Ramos (cell line): ENCODE measurements at regions not wholly inside any gene's neighbourhood (a gene's known extent, or its start where the extent isn't known, plus 50 kb on each side); places are given as distances from the start of the nearest gene placed in this dataset.

ENCODE experiments used
- in situ Hi-C: fragments of 300-500 bp; cut with MboI; formaldehyde crosslinking; loops from one replicate; pipeline ENCODE4 v1.14.3; 2022; ENCODE audit warnings: low sequenced_read_pairs; ENCODE audit not compliant: unreplicated experiment

DNA sequence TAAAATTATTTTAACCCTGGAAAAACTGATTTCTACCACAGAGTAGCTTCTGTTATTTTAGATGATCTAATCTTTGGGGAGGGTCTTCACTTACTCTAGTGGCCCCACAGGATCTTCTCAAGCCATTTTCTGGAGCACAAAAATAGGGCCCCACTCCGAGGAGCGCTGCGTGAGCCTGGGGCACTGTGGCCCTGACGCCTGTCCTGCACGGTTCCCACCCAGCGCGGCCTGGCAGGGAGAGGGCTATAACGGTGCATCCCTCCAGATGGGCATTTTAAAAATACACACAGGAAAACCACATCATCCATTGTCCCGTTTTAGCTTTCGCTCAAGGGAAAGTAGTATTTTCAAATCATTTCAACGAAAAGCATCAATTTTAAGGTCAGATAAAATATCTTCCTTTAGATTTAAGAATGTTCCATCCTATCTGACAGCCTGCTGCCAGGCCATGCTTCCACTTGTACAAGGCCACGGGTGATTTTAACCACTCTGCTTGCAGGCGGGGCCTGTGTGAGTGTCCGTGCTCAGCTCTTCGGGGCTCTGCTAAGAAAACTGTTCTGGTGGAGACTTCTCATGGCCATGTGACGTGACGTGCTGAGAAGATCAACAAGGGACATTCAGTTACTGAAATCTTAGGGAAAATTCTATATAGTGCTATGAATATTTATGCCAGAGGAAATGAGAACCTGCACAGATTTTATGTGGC lies 683.8 kb upstream of the SGCG start:
- in situ Hi-C loops: no loop called here

DNA sequence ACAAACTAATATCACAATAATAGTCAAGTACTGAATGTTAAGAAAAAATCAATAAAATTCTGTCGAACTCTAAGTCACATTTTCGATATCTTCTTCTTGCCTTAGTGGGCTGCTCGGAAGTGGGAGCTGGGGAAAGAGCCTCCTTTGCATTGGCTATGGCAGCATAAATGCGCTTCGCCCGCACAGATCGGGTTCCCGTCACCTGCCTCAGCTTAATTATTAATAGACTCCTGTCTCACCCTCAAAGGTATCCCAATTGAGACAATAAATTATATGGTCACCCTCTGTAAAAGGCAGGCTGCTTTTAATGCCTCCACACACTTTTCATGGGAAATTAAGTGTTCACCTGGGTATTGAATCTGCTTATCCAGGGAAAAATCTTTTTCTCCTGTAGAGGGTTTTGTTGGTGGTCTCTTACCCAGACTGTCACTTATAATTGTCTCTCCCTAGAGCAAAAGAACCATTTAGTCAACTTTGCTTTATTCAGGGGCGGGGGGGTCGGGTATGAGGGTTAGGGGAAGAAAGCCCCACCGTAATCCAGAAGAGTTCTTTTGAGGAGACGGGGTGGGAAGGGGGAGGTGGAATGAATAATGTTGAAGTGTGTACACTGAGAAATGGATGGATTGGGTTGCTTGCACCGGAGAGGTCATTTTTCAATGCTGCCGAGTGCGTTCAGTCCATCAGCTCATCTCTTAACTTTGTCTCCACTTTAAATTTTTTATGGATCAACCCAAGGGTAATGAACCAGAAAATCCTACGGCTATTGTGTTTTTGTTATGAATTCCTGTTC lies 682.6 kb upstream of the SGCG start:
- in situ Hi-C loops: no loop called here

DNA sequence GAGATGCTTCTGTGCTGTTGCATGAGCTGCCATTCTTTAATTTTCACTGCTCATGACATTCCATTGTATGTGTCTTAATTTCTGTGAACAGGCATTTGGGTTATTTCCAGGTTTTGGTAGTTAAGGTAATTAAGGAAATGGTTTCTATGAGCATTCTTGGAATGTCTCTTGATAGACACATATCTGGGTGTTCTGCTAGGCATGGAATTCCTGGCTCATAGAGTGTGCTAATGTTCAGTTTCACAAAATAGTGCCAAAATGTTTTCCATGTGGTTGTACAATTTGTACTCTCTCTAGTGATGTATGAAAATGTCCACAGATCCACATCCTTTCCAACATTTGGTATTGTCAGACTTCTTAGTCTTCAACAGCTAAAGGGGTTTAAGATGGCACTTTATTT lies 680.9 kb upstream of the SGCG start:
- in situ Hi-C loops: no loop called here

DNA sequence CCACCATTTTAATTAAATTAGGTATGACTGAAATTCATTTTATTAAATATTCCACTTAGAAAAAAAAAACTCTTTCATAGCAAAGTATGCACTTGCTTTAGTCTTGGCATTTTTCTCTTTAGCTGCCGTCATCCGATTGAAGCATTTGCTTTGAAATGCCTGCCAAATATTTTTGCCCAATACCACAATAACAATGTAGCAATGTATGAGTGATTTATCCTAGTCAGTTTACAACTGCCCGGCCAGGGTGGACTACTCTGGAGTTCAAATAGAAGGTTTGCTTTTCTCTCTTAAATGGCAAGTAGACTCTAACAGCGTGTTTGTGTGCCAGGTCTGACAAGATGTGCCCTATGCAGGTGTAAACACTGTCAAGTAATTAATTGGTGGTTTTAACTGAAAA lies 675.3 kb upstream of the SGCG start:
- in situ Hi-C loops: no loop called here

DNA sequence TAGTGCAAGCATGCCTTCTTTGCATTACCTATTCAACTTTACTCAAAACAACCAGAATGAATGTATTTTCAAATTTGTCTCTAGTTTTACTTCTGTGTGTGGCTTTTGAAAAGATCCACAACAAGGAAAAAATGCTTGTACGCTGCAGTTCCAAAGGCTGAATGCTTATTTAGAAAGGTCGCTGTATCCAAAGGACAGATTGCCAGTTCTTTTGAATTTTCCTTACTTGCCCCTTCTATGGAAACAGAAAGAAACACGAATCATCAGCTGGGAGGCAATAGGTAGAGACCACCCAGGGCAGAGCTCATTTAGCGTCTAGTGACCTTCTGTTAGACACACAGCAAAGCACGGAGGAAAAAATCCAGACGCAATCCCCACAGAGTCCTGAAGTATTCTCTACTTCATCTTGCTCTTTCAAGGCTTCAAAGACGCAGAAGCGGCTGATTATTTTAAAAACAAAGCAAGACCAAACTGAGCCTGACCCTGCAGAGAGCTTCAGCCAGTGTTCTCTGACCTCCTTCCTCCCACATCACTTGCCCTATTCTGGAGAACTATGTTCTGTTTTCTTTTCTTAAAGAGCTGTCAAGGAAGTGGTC lies 674.6 kb upstream of the SGCG start:
- in situ Hi-C loops: no loop called here

DNA sequence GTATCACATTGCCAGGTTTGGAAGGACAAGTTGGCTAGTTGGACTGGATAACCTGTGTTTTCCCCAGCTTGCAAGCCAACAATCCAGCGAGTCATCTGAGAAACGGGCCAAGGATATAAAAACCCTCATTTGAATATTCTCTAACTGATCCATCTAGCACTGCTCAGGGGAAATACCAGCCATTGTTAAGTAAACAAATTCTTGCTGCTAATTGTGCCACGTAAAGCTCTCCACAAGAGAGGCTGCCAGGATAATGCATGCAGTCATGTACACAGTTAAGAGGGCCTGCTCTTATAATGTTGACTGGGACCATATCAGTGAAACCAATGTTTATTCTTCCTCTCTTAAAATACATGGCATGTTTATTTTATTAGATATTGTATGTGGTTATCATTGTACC lies 663.2 kb upstream of the SGCG start:
- in situ Hi-C loops: no loop called here

DNA sequence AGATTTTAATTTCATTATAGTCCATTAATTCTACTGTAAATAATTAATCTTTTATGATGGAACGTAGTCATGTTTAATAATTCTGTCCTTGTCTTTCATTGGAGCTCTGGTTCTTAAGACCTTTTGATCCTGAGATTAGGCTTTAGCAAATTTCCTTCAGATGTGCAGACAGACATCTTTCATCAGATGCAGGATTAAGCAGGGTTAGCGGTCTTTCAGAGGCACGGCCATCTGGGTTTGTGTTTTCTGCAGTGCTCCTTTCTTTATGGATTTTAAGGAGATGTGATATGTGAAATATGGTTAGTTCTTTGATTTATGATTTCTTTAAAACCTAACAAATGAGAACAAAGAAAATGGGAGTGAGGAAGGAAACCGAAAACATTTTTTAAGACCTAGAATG lies 643.9 kb upstream of the SGCG start:
- in situ Hi-C loops: no loop called here

DNA sequence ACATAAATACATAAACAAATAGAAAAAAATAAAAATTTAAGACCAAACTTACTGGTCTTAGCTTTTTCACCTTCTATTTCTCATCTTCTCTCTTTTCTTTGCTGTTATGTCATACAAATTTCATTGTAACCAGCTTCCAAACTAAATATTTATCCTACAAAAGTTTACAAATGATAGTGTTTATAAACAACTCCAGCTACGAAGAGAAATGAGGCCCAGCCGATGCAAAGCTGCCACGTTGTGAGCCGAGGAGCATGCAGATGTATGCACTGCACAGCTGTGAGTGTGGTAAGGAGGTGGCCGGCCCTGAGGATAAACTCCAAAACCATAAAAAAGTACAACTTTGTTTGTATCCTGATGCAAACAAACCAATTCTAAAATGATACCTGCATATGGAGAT lies 642.4 kb upstream of the SGCG start:
- in situ Hi-C loops: no loop called here

DNA sequence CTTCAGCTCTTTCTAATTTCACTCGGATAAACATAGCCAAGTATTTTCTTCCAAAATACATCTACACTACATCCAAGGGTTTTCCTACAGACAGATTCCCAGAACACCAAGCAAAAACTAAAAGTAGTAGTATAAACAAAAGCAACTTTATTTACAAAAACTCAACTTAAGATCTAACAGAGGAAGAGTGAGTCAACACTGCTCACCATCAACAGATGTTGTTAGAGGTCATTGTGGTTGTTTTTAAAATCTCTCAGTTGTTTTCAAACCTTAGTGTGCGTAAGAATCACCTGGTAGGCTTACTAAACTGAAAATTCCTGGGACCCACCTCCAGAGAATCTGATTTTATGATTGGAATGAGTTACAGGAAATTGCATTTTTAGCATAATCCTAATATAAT lies 631.7 kb upstream of the SGCG start:
- in situ Hi-C loops: no loop called here

DNA sequence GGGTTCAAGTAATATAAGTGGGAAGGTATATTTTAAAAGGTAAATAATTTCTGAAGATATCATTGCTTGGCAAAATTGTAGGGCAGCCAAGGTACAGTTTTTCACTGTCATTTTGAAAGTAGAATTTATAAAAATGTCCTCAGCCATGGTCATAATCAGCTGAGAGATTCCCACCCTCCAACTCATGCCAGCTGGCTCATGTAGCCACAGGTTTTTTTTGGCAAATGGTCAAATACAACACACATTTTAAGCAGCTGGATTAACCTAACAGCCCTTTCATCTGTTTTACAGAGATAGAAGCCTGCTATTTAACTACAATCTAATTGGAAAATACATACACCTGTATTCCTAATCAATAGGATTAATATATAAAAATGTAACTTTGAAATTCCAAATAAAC lies 619.2 kb upstream of the SGCG start:
- in situ Hi-C loops: no loop called here

DNA sequence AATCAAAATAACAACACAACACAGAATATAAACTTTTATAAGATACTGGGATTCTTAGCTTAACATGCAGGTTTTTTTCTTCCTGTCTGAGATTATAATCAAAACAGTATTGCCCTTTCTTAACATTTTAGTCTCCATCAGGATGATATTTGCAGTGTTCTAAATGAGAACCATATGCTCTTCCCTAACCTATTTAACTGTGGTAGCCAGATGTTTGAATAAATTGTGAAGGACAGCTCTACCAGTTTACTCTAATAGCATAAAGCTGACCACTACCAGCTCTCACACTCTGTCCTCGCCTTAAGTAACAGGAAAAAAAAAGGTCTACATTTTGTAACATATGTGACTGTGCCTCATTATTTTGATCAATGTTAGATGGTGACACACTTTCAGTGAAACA lies 618.7 kb upstream of the SGCG start:
- in situ Hi-C loops: no loop called here

DNA sequence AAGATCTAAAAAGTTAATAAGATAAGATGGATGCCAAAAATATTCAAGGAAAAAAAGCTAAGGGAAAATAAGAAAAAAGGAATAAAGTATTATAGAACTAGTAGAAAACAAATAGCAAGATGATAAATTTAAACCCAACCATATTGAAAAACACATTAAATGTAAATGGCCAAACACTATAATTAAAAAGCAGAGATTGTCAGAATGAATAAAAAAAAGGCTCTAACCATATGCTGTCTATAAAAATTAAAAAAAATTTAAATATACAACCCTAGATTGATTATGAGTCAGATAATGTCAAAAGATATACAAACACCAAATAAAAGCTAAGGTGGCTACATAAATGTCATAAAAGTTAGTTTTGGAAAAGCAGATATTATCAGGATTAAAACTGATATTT lies 617.5 kb upstream of the SGCG start:
- in situ Hi-C loops: no loop called here

DNA sequence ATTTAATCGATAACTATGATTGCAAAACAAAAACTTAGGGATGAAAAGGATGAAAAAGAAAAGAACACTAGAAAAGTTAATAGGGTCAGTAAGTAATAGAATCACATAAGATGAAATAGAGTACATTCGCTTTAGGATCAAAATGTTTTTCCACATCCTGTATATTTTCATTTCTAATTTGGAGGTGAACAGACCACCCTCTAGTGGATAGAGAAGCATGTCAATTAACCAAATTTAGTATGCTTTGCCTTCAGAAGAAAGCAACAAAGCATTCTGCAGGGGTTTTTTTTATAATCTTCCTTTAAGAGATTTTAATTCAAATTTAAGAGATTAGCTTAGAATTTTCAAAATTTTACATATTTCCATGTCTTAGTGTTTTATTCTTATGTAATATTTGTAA lies 611.0 kb upstream of the SGCG start:
- in situ Hi-C loops: no loop called here

DNA sequence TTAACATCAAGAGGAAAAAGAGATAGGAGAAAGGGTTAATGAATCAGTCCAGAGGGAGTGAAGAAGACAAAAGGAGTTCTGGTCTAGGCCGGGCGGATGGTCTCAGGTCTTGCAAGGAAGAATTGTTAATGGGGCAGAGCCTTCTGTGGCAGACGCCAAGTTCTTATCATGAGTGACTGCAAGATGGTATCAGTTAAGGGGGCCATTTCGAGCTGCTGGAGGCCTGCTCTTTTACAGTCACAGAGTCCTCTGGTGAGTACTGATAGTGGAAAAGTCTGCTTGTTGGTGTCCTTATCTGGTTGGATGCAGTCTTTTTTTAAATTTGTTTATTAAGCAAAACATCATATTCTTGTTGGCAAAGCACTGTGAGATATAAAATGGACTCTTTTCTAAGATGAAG lies 590.9 kb upstream of the SGCG start:
- in situ Hi-C loops: no loop called here

DNA sequence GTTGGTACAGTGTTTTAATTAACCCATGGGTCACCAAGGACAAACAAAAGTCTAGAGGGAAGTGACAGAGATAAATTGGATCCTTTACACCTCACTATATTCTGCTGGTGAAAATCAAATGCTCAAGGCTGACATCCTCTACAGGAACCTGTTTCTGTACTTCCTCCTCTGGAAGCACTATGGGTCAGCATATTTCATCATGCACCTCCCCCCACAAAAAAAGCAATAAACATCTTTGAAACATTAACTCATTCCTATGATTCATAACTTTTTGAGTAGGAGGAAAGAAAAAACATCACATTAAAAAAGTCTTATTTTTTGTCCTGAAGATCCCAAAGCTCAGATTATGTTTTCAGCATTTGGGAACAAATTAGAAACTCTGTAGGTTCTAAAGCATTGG lies 588.3 kb upstream of the SGCG start:
- in situ Hi-C loops: no loop called here

DNA sequence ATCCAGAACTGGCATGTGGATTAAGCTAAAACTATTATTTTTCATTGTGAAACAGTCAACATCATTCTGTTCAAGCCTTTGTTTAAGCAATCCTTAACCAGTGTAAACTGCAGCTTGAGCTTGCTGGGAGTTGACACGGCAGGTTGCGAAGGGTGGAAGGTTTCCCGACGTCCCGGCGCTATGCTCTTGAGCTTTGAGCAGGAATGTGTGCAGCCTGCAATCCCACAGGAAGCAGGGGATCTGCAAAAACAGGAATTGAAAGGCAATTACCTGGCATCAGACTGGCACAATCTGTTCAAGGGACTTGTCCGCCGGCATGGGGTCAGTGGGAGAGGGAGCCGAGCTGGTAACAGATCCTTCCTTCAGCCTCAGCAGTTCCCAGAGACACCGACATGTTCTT lies 586.7 kb upstream of the SGCG start:
- in situ Hi-C loops: no loop called here

DNA sequence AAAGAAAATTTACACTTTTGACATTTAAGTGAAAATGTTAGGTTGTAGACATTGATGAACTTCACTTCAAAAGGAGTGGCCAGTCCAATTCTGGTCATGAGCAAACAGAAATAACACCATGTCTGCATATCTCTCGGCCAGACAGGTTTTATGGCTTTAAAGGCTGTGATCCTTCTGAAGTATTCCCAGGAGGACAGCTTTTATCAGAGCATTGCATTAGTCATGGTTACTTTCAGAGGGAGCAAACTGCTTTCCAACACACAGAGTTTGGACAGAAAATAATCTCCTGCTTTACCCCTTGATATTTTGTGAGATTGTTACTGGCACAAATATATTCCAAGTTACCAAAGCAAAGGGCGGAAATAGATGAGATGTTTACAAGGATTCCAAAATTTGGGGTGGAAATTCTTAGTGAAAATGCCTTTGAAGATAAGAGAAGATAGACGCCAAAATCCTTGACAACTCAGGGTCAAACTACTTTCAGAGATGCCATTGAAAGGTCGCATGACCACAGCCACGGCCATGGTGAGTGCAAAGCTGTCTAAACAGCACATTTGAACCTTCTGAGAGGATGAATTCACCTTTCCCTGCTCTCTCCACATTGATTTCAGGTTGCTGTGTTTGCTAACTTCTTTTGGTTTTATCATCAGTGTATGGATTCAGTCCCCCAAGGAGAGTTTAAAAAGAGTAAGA lies 584.5 kb upstream of the SGCG start:
- in situ Hi-C loops: no loop called here

DNA sequence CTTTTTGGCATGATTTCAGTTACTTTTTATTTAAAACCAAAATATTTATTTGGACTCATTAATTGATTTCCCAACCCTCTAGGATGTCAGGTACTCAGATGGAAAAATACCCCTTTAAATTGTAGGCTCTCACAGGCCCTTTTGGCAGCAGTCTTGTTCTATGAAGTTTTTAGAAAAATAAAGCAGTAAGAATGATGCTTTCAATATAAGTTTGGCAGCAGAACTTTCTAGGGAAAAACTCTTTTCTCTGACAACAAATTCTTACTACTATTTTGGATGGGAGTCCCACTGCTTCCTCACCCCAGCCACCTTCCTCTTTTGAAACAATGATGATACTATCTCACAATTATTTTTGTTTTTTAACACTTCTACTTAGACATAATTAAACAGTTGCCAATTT lies 581.6 kb upstream of the SGCG start:
- in situ Hi-C loops: no loop called here

DNA sequence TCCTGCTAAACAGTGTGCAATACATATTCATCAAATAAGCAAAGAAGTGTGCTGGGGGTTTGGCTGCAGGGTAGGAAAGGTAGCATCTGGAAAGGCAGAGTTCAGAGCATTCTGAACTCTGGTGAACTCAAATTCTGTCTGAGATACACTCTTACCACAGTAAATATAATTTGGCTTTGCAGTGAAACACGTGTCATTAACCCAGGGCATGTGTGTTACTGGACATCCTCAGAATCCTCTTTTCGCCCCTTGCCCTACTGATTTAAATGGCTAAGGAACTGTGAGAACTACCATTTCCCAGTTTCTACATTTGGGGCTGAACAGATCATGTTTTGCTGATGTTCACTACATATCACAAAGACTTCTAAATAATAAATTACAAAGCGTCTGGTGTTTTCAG lies 562.8 kb upstream of the SGCG start:
- in situ Hi-C loops: no loop called here

DNA sequence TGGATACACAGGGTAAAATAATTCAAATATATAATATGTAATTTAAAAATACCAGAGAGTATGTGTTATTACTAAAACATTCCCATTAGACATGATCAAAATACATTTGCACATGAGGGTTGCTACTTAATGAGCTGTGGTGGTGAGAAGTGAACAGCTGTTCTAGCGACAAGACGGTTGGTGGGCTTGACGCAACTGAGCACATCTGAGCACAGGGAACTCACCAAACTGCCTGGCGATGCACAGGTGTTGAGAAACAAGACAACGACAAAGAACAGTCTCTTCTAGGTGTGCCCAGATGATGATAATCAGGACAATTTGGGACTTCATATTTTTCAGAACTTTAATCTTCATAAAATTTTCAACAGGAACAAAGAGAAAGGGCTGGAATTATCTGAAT lies 555.1 kb upstream of the SGCG start:
- in situ Hi-C loops: no loop called here

DNA sequence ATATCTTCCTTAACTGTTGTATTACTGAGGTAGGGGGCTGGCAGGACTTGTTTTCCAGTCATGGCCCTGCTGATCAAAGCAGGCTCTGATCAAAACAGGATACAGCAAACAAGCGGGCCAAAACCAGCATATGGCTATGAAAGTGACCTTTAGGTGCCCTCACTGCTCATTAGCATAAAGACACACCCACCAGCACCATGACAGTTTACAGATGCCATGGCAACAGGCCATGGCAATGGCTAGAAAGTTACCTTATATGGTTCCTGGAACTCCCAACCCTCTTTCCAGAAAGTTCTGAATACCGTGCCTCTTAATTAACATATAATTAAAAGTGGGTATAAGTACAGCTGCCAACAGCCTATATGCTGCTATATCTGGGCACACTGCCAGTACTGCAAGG lies 551.4 kb upstream of the SGCG start:
- in situ Hi-C loops: no loop called here
